SK-N-MC (cell line): ENCODE measurements at regions not wholly inside any gene's neighbourhood (a gene's known extent, or its start where the extent isn't known, plus 50 kb on each side); places are given as distances from the start of the nearest gene placed in this dataset.

Source experiments
- EZH2 ChIP-seq: fragments of 200-600 bp; sonication (generic); IDR thresholded peaks from one replicate; pipeline ENCODE4 v1.6.1; 2017; ENCODE audit warnings: antibody characterized with exemption
- POLR2AphosphoS5 ChIP-seq: IDR thresholded peaks from 2 replicates; pipeline ENCODE4 v1.6.1; 2012; ENCODE audit warnings: mild to moderate bottlenecking, low read depth, low read length, borderline replicate concordance

DNA sequence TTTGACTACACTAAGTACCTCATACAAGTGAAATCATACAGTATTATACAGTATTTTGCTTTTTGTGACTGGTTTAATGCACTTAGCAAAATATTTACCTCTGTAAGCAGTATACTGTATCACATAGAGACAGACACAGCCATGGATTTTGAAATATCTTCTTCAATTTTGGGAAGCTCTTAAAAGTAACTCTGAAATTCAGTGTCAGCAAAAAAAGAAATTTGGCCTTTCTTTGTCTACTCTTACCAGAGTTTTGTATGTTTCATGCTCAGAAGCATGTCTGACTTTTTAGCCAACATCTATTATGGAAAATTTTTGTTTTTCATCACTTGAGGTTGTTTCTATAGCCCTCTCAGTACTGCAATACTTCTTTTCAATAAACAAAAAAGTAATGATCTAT, 1102.2 kb downstream of the TRHDE start:
- TF ChIP-seq POLR2AphosphoS5 (no peak), EZH2 (no peak)
